H1 (cell line): ENCODE measurements at regions not wholly inside any gene's neighbourhood (a gene's known extent, or its start where the extent isn't known, plus 50 kb on each side); places are given as distances from the start of the nearest gene placed in this dataset.

ENCODE experiments used
- CTCF ChIA-PET: fragments of 300-600 bp; sonication (Branson Sonifier 250); formaldehyde crosslinking; loops from one replicate; lab custom pipeline; 2021; ENCODE audit not compliant: partially characterized antibody; lab: Charles Lee
- POLR2A ChIA-PET: fragments of 300-600 bp; sonication (Branson Sonifier 250); formaldehyde crosslinking; loops from one replicate; lab custom pipeline; 2021; ENCODE audit warnings: inconsistent platforms; ENCODE audit not compliant: partially characterized antibody; lab: Charles Lee
- DNase-seq, 2 experiments: peaks; one replicate each; pipeline versions ENCODE4 v3.0.0 to v3.0.0-alpha.2; 2010 to 2022; ENCODE audit warnings: low spot score in 2 of 2, low read depth in 1 of 2, mixed read lengths in 1 of 2
- FAIRE-seq: peaks from 2 replicates; lab custom pipeline; 2011; peaks lifted over from hg19 to GRCh38; lab: Jason Lieb, UNC
- H2AFZ ChIP-seq: 2 replicates; pipeline ENCODE4 v1.8.1; 2012; ENCODE audit warnings: low read length, inconsistent platforms
- H2AK5ac ChIP-seq: 2 replicates; pipeline ENCODE4 v1.6.1; 2013; ENCODE audit warnings: low read depth, low read length
- H2BK120ac ChIP-seq: replicated peaks from 2 replicates; pipeline ENCODE3; 2013; ENCODE audit warnings: low read depth, low read length, inconsistent platforms
- H2BK12ac ChIP-seq: 2 replicates; pipeline ENCODE4 v1.6.1; 2013; ENCODE audit warnings: low read depth, low read length
- H2BK15ac ChIP-seq: 2 replicates; pipeline ENCODE4 v1.6.1; 2013; ENCODE audit warnings: low read length
- H2BK20ac ChIP-seq: 2 replicates; pipeline ENCODE4 v1.6.1; 2013; ENCODE audit warnings: low read length
- H2BK5ac ChIP-seq: 2 replicates; pipeline ENCODE4 v1.6.1; 2013; ENCODE audit warnings: low read depth, low read length
- H3K14ac ChIP-seq: 2 replicates; pipeline ENCODE4 v1.6.1; 2013; ENCODE audit warnings: inconsistent platforms; ENCODE audit not compliant: insufficient read length
- H3K18ac ChIP-seq: 2 replicates; pipeline ENCODE4 v1.6.1; 2013; ENCODE audit warnings: low read length; ENCODE audit errors: extremely low read depth
- H3K23ac ChIP-seq: 2 replicates; pipeline ENCODE4 v1.6.1; 2013; ENCODE audit warnings: inconsistent platforms; ENCODE audit not compliant: insufficient read length
- H3K23me2 ChIP-seq: 2 replicates; pipeline ENCODE4 v1.6.1; 2013; ENCODE audit warnings: low read depth, low read length
- H3K27ac ChIP-seq: 2 replicates; pipeline ENCODE4 v1.6.1; 2011; ENCODE audit warnings: low read depth, low read length, inconsistent platforms
- H3K27me3 ChIP-seq, 4 experiments: replicated peaks in 1 of 4; 1 replicate in 1 of 4; 2 replicates in 3 of 4; pipeline versions ENCODE4 v1.6.1 to v1.8.1; 2011 to 2013; ENCODE audit warnings: low read length in 3 of 4, mild to moderate bottlenecking in 3 of 4, inconsistent platforms in 2 of 4, mixed read lengths in 2 of 4, moderate library complexity in 1 of 4; ENCODE audit not compliant: control insufficient read depth in 3 of 4, insufficient read depth in 3 of 4; ENCODE audit errors: extremely low read depth in 1 of 4
- H3K36me3 ChIP-seq, 4 experiments: 2 replicates each; pipeline versions ENCODE4 v1.6.1 to v1.8.1; 2011 to 2013; ENCODE audit warnings: mild to moderate bottlenecking in 4 of 4, low read length in 3 of 4, moderate library complexity in 2 of 4, control low read depth in 1 of 4, inconsistent platforms in 1 of 4; ENCODE audit not compliant: insufficient read depth in 4 of 4, control insufficient read depth in 2 of 4
- H3K4ac ChIP-seq: replicated peaks from 2 replicates; pipeline ENCODE3; 2013; ENCODE audit warnings: low read length, low read depth, mixed read lengths, inconsistent platforms; ENCODE audit not compliant: insufficient read length
- H3K4me1 ChIP-seq, 4 experiments: replicated peaks in 1 of 4; 1 replicate in 1 of 4; 2 replicates in 3 of 4; pipeline versions ENCODE4 v1.6.1 to v1.8.1; 2011 to 2013; ENCODE audit warnings: low read length in 3 of 4, inconsistent platforms in 2 of 4, mixed read lengths in 1 of 4; ENCODE audit not compliant: insufficient read depth in 4 of 4, control insufficient read depth in 3 of 4
- H3K4me2 ChIP-seq, 2 experiments: 2 replicates each; pipeline versions ENCODE4 v1.6.1 to v1.8.1; 2011 to 2013; ENCODE audit warnings: low read depth in 2 of 2, low read length in 2 of 2, control low read depth in 1 of 2, inconsistent platforms in 1 of 2, mild to moderate bottlenecking in 1 of 2; ENCODE audit not compliant: insufficient read depth in 1 of 2
- H3K4me3 ChIP-seq, 4 experiments: fragments of 200-600, 300-600 bp in 1 of 4; sonication (generic), shearing (Covaris generic), sonication (Bioruptor Twin) in 1 of 4; 2 replicates each; pipeline versions ENCODE4 v1.5.1 to v1.8.1; 2011 to 2016; ENCODE audit warnings: low read length in 4 of 4, low read depth in 3 of 4, control low read depth in 2 of 4, inconsistent platforms in 2 of 4, mild to moderate bottlenecking in 2 of 4, mixed read lengths in 1 of 4, moderate library complexity in 1 of 4; ENCODE audit not compliant: insufficient read depth in 2 of 4; ENCODE audit errors: extremely low read depth in 1 of 4
- H3K56ac ChIP-seq: replicated peaks from 2 replicates; pipeline ENCODE3; 2013; ENCODE audit warnings: low read depth, mild to moderate bottlenecking, mixed read lengths, low read length, inconsistent platforms; ENCODE audit not compliant: insufficient read length
- H3K79me1 ChIP-seq: 2 replicates; pipeline ENCODE4 v1.6.1; 2013; ENCODE audit warnings: low read depth, low read length, control low read depth
- H3K79me2 ChIP-seq, 2 experiments: 2 replicates each; pipeline versions ENCODE4 v1.6.1 to v1.8.1; 2012 to 2013; ENCODE audit warnings: low read length in 2 of 2, mild to moderate bottlenecking in 2 of 2, inconsistent platforms in 1 of 2; ENCODE audit not compliant: insufficient read depth in 2 of 2, control insufficient read depth in 1 of 2
- H3K9ac ChIP-seq, 4 experiments: replicated peaks in 1 of 4; 1 replicate in 1 of 4; 2 replicates in 3 of 4; pipeline versions ENCODE4 v1.6.1 to v1.8.1; 2011 to 2013; ENCODE audit warnings: low read depth in 3 of 4, low read length in 3 of 4, control low read depth in 2 of 4, mild to moderate bottlenecking in 2 of 4, moderate library complexity in 2 of 4, inconsistent platforms in 1 of 4; ENCODE audit errors: extremely low read depth in 1 of 4
- H3K9me3 ChIP-seq, 2 experiments: 2 replicates each; pipeline versions ENCODE4 v1.6.1 to v1.8.1; 2012 to 2013; ENCODE audit warnings: mild to moderate bottlenecking in 2 of 2, moderate library complexity in 2 of 2, control low read depth in 1 of 2, inconsistent platforms in 1 of 2, low read depth in 1 of 2, low read length in 1 of 2, mixed read lengths in 1 of 2; ENCODE audit not compliant: insufficient read depth in 2 of 2
- H4K20me1 ChIP-seq, 2 experiments: replicated peaks in 1 of 2; 2 replicates each; pipeline versions ENCODE3 to v1.8.1; 2011 to 2013; ENCODE audit warnings: inconsistent platforms in 2 of 2, low read length in 2 of 2, mild to moderate bottlenecking in 1 of 2; ENCODE audit not compliant: insufficient read depth in 2 of 2, control insufficient read depth in 1 of 2
- H4K5ac ChIP-seq: 2 replicates; pipeline ENCODE4 v1.6.1; 2013; ENCODE audit warnings: low read length, low read depth, mixed read lengths, inconsistent platforms; ENCODE audit not compliant: insufficient read length
- H4K8ac ChIP-seq: 2 replicates; pipeline ENCODE4 v1.8.0; 2013; ENCODE audit warnings: mild to moderate bottlenecking, moderate library complexity, low read length, inconsistent platforms; ENCODE audit not compliant: insufficient read depth; ENCODE audit errors: extremely low read depth
- H4K91ac ChIP-seq: replicated peaks from 2 replicates; pipeline ENCODE3; 2013; ENCODE audit warnings: low read length, mixed read lengths, inconsistent platforms; ENCODE audit not compliant: insufficient read length
- BACH1 ChIP-seq: IDR thresholded peaks from 2 replicates; pipeline ENCODE4 v1.6.1; 2012; ENCODE audit warnings: low read length, improper control_type of control experiment
- BCL11A ChIP-seq, 2 experiments: IDR thresholded peaks; one replicate each; pipeline ENCODE4 v1.6.1; 2011; ENCODE audit warnings: low read depth in 2 of 2, low read length in 2 of 2, mild to moderate bottlenecking in 2 of 2
- CBX5 ChIP-seq: fragments of 300-800, 300-1000 bp; sonication (generic); IDR thresholded peaks from 2 replicates; pipeline ENCODE4 v1.7.1; 2016; ENCODE audit warnings: antibody characterized with exemption, low read length, low read depth
- EGR1 ChIP-seq: IDR thresholded peaks from 2 replicates; pipeline ENCODE4 v1.6.1; 2011; ENCODE audit warnings: low read depth, low read length, borderline replicate concordance
- EP300 ChIP-seq, 2 experiments: IDR thresholded peaks; 1 replicate in 1 of 2; 2 replicates in 1 of 2; pipeline ENCODE4 v1.6.1; 2011 to 2012; ENCODE audit warnings: low read depth in 2 of 2, low read length in 2 of 2, mild to moderate bottlenecking in 2 of 2, borderline replicate concordance in 1 of 2, inconsistent platforms in 1 of 2, moderate library complexity in 1 of 2
- FOSL1 ChIP-seq: IDR thresholded peaks from 2 replicates; pipeline ENCODE4 v1.6.1; 2011; ENCODE audit warnings: mild to moderate bottlenecking, low read depth, low read length, moderate library complexity; ENCODE audit not compliant: insufficient read depth
- GTF2F1 ChIP-seq: IDR thresholded peaks from 2 replicates; pipeline ENCODE4 v1.6.1; 2012; ENCODE audit warnings: low read depth, low read length, improper control_type of control experiment, borderline replicate concordance
- JUND ChIP-seq: IDR thresholded peaks from 2 replicates; pipeline ENCODE4 v1.6.1; 2011; ENCODE audit warnings: mild to moderate bottlenecking, improper control_type of control experiment, low read length
- MAX ChIP-seq: IDR thresholded peaks from 2 replicates; pipeline ENCODE4 v1.6.1; 2012; ENCODE audit warnings: inconsistent platforms
- NRF1 ChIP-seq: IDR thresholded peaks from 2 replicates; pipeline ENCODE4 v1.6.1; 2011; ENCODE audit warnings: mild to moderate bottlenecking, low read depth, low read length, improper control_type of control experiment
- POU5F1 ChIP-seq: IDR thresholded peaks from 2 replicates; pipeline ENCODE4 v1.6.1; 2011; ENCODE audit warnings: low read depth, mild to moderate bottlenecking, low read length, moderate library complexity
- RXRA ChIP-seq: IDR thresholded peaks from 2 replicates; pipeline ENCODE4 v1.6.1; 2011; ENCODE audit warnings: low read depth, mild to moderate bottlenecking, low read length, moderate library complexity; ENCODE audit not compliant: insufficient read depth
- SIRT6 ChIP-seq: IDR thresholded peaks from one replicate; pipeline ENCODE4 v1.7.1; 2012; ENCODE audit warnings: low read length, inconsistent platforms
- SIX5 ChIP-seq: IDR thresholded peaks from 2 replicates; pipeline ENCODE4 v1.6.1; 2011; ENCODE audit warnings: mild to moderate bottlenecking, low read depth, low read length
- SP2 ChIP-seq: IDR thresholded peaks from 2 replicates; pipeline ENCODE4 v1.6.1; 2012; ENCODE audit warnings: mild to moderate bottlenecking, low read length, inconsistent platforms
- TEAD4 ChIP-seq: IDR thresholded peaks from 2 replicates; pipeline ENCODE4 v1.6.1; 2012; ENCODE audit warnings: low read depth, low read length, inconsistent platforms, mixed read lengths
- WGBS, 2 experiments: shearing (Covaris generic) in 1 of 2; methylation state at CpG; one replicate each; pipeline versions ENCODE4 v1.1.6 to v1.1.7; 2013 to 2015; ENCODE audit warnings: low lambda C conversion rate in 2 of 2, mixed read lengths in 2 of 2, inconsistent platforms in 1 of 2, low coverage in 1 of 2, missing lambda C conversion rate in 1 of 2; ENCODE audit not compliant: insufficient replicate concordance in 2 of 2, insufficient coverage in 1 of 2, insufficient read length in 1 of 2; ENCODE audit errors: extremely low coverage in 1 of 2, missing lambda C conversion rate in 1 of 2; 5-methylcytosine and 5-hydroxymethylcytosine counted together

GRCh38 chr6:14190929-14191224 is 73.3 kb downstream of the CD83 start:
- Histone ChIP-seq H3K14ac (no peak overlapping the region), H3K9ac (no peak overlapping the region), H3K23ac (no peak overlapping the region), H3K4me2 (no peak overlapping the region), H3K79me2 (no peaks in the 10 kb centered on the region), H4K5ac (no peak overlapping the region), H4K91ac (no peak overlapping the region), H3K36me3 (no peaks in the 10 kb centered on the region), H4K8ac (no peak overlapping the region), H2BK15ac (no peak overlapping the region), H3K4ac (no peak overlapping the region), H2BK5ac (no peak overlapping the region)
- no peak for FAIRE-seq
- no peak for DNase-seq
- CTCF ChIA-PET, result interaction anchor here (0.6 to 1.4 kb wide), 3 partner anchors 21 to 282 kb away, joined by 3 to 6 read pairs (median 4); no protein-coding TSS in a partner anchor
- TF ChIP-seq EP300 (IDR thresholded peaks at IDR 0.05; ENCODE audit: borderline replicate concordance in 1 of 2, low read depth in 2 of 2, low read length in 2 of 2) (no peak), JUND (no peak), BCL11A (IDR thresholded peaks at IDR 0.05; ENCODE audit: low read depth in 2 of 2, low read length in 2 of 2) (no peak), TEAD4 (no peak), CBX5 (no peak), SP2 (no peak), BACH1 (no peak), POU5F1 (no peak), SIX5 (no peak), EGR1 (no peak), FOSL1 (no peak), SIRT6 (no peak), NRF1 (no peak), MAX (no peak), GTF2F1 (no peak), RXRA (no peak)
- TF ChIP-seq, all 59 proteins: peak for 0
- no peak overlapping the region for H3K18ac ChIP-seq
- H2AFZ ChIP-seq, result no peak overlapping the region
- no peak overlapping the region for H2BK20ac ChIP-seq
- no peak overlapping the region for H3K56ac ChIP-seq
- no peak overlapping the region for H3K27ac ChIP-seq
- no peak overlapping the region for H3K4me3 ChIP-seq
- whole genome bisulfite sequencing, 2 experiments, result 87% methylated on average over 6 of the region's 6 CpGs; no CpG with 5 or more reads in 1 of the 2 experiments
- H2BK12ac ChIP-seq, result no peak overlapping the region
- peaks cover 0 to 2% (median 0%) of the 10 kb centered on the region in 4 experiments; a peak in 1 of 7 replicates for H3K27me3 ChIP-seq
- peaks cover 0 to 15% (median 5%) of the 10 kb centered on the region in 4 experiments; a peak in 6 of 7 replicates for H3K4me1 ChIP-seq
- H2AK5ac ChIP-seq, result no peak overlapping the region
- no peak overlapping the region for H2BK120ac ChIP-seq
- no peaks in the 10 kb centered on the region for H3K9me3 ChIP-seq
- no peaks in the 10 kb centered on the region for H3K23me2 ChIP-seq
- H4K20me1 ChIP-seq, result no peaks in the 10 kb centered on the region
- H3K79me1 ChIP-seq, result no peaks in the 10 kb centered on the region
- POLR2A ChIA-PET, result no interaction called here
